ENCODE measurements at regions not wholly inside any gene's neighbourhood (a gene's known extent, or its start where the extent isn't known, plus 50 kb on each side); places are given as distances from the start of the nearest gene placed in this dataset.
A peak's percentile ranks its signal among the peaks of the same experiment; 100 is the strongest.

GRCh38 chr4:136917312-136918110 lies 614.8 kb downstream of the PCDH18 start:
- intact Hi-C loops (cut with DNase I): no loop called here

GRCh38 chr4:136909626-136910025 lies 622.7 kb downstream of the PCDH18 start:
- DNase-seq (ENCODE audit: low spot score): no peak
- intact Hi-C loops (cut with DNase I): no loop called here

More at GRCh38 chr4:136917312-136918110, 614.8 kb downstream of the PCDH18 start:
- peak; percentile 68 for DNase-seq (ENCODE audit: low spot score)

- intact Hi-C loops (cut with DNase I): no loop called here
- no peak for DNase-seq (ENCODE audit: low spot score)
Observed at GRCh38 chr4:136908122-136908521, 624.2 kb downstream of the PCDH18 start.

GRCh38 chr4:136900696-136901095 lies 631.6 kb downstream of the PCDH18 start:
- intact Hi-C loops (cut with DNase I): no loop called here
- DNase-seq (ENCODE audit: low spot score): no peak

- intact Hi-C loops (cut with DNase I): no loop called here
- no peak for DNase-seq (ENCODE audit: low spot score)
Observed at GRCh38 chr4:136898590-136899248, 633.6 kb downstream of the PCDH18 start.

GRCh38 chr4:136893573-136893972 lies 638.7 kb downstream of the PCDH18 start:
- DNase-seq (ENCODE audit: low spot score): no peak
- intact Hi-C loops (cut with DNase I): no loop called here

GRCh38 chr4:136881666-136882065 lies 650.6 kb downstream of the PCDH18 start:
- no peak for DNase-seq (ENCODE audit: low spot score)
- intact Hi-C loops (cut with DNase I): no loop called here

GRCh38 chr4:136873555-136873954 lies 658.7 kb downstream of the PCDH18 start:
- intact Hi-C loops (cut with DNase I): no loop called here
- no peak for DNase-seq (ENCODE audit: low spot score)

GRCh38 chr4:136867465-136867864 lies 664.8 kb downstream of the PCDH18 start:
- intact Hi-C loops (cut with DNase I): no loop called here
- DNase-seq (ENCODE audit: low spot score): no peak

GRCh38 chr4:136865526-136865925 lies 666.8 kb downstream of the PCDH18 start:
- intact Hi-C loops (cut with DNase I): no loop called here

GRCh38 chr4:136864604-136865185 lies 667.6 kb downstream of the PCDH18 start:
- no peak for DNase-seq (ENCODE audit: low spot score)
- intact Hi-C loops (cut with DNase I): no loop called here

More at GRCh38 chr4:136865526-136865925, 666.8 kb downstream of the PCDH18 start:
- no peak for DNase-seq (ENCODE audit: low spot score)

- no peak for DNase-seq (ENCODE audit: low spot score)
- intact Hi-C loops (cut with DNase I): no loop called here
Observed at GRCh38 chr4:136863756-136864155, 668.5 kb downstream of the PCDH18 start.

- DNase-seq (ENCODE audit: low spot score): no peak
- intact Hi-C loops (cut with DNase I): no loop called here
Observed at GRCh38 chr4:136862653-136863052, 669.6 kb downstream of the PCDH18 start.

- intact Hi-C loops (cut with DNase I): no loop called here
- no peak for DNase-seq (ENCODE audit: low spot score)
Observed at GRCh38 chr4:136861091-136861490, 671.2 kb downstream of the PCDH18 start.

- intact Hi-C loops (cut with DNase I): no loop called here
- DNase-seq (ENCODE audit: low spot score): no peak
Observed at GRCh38 chr4:136858903-136859302, 673.4 kb downstream of the PCDH18 start.

- no peak for DNase-seq (ENCODE audit: low spot score)
- intact Hi-C loops (cut with DNase I): no loop called here
Observed at GRCh38 chr4:136855886-136856285, 676.4 kb downstream of the PCDH18 start.

- DNase-seq (ENCODE audit: low spot score): no peak
- intact Hi-C loops (cut with DNase I): no loop called here
Observed at GRCh38 chr4:136850446-136850845, 681.8 kb downstream of the PCDH18 start.

GRCh38 chr4:136847881-136848621 lies 684.2 kb downstream of the PCDH18 start:
- no peak for DNase-seq (ENCODE audit: low spot score)
- intact Hi-C loops (cut with DNase I): no loop called here

GRCh38 chr4:136841526-136841925 lies 690.8 kb downstream of the PCDH18 start:
- intact Hi-C loops (cut with DNase I): no loop called here
- DNase-seq (ENCODE audit: low spot score): no peak

GRCh38 chr4:136838607-136839006 lies 693.7 kb downstream of the PCDH18 start:
- DNase-seq (ENCODE audit: low spot score): no peak
- intact Hi-C loops (cut with DNase I): no loop called here
